Keratinocyte (primary cell): ENCODE measurements at regions not wholly inside any gene's neighbourhood (a gene's known extent, or its start where the extent isn't known, plus 50 kb on each side); places are given as distances from the start of the nearest gene placed in this dataset.

Experiments
- EZH2 ChIP-seq: IDR thresholded peaks from one replicate; pipeline ENCODE4 v1.6.1; 2012; ENCODE audit warnings: inconsistent platforms, mild to moderate bottlenecking, low read length, moderate library complexity
- TF ChIP-seq, protein P1 (sequence below), 3 experiments: IDR thresholded peaks in 1 of 3; conservative IDR thresholded peaks in 1 of 3; optimal IDR thresholded peaks in 1 of 3; 2 replicates in 2 of 3; 3 replicates in 1 of 3; pipeline versions ENCODE3 to v1.5.1; 2011; ENCODE audit warnings: low read length in 3 of 3, mild to moderate bottlenecking in 3 of 3, moderate library complexity in 2 of 3, control low read depth in 1 of 3, inconsistent platforms in 1 of 3; ENCODE audit not compliant: insufficient read depth in 2 of 3; ENCODE audit errors: extremely low read depth in 1 of 3

DNA sequence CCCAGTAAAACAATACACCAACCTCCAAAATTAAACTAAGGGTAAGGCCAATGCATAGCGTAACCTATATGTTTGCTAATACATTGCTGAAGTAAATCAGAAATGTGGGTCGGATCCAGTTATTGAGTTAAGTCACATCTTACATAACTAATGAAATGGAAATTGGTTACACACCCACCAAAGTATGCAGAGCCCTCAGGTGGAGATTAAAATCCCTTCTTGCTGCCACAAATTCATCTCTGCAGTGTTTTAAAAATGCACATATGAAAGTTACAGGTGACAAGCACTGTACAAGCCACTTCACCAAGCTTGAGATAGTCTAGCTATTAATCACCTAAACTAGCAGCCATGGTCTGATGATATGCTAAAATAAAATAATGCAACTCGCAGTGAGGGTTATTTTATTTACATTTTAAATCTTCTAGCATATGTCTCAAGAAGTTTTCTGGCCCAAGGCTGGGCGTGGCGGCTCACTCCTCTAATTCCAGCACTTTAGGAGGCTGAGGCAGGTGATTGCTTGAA lies 130.6 kb downstream of the AQP9 start:
- TF ChIP-seq, protein P1, sequence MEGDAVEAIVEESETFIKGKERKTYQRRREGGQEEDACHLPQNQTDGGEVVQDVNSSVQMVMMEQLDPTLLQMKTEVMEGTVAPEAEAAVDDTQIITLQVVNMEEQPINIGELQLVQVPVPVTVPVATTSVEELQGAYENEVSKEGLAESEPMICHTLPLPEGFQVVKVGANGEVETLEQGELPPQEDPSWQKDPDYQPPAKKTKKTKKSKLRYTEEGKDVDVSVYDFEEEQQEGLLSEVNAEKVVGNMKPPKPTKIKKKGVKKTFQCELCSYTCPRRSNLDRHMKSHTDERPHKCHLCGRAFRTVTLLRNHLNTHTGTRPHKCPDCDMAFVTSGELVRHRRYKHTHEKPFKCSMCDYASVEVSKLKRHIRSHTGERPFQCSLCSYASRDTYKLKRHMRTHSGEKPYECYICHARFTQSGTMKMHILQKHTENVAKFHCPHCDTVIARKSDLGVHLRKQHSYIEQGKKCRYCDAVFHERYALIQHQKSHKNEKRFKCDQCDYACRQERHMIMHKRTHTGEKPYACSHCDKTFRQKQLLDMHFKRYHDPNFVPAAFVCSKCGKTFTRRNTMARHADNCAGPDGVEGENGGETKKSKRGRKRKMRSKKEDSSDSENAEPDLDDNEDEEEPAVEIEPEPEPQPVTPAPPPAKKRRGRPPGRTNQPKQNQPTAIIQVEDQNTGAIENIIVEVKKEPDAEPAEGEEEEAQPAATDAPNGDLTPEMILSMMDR (optimal IDR thresholded peaks at IDR 0.05 in 1 of 3, IDR thresholded peaks at IDR 0.05 in 1 of 3, conservative IDR thresholded peaks at IDR 0.05 in 1 of 3; ENCODE audit: extremely low read depth in 1 of 3, insufficient read depth in 2 of 3, low read length in 3 of 3) = no peak
- no peak for TF ChIP-seq EZH2
